Lower lobe of right lung (tissue), 2 donors: ENCODE measurements at regions not wholly inside any gene's neighbourhood (a gene's known extent, or its start where the extent isn't known, plus 50 kb on each side); places are given as distances from the start of the nearest gene placed in this dataset.
"Not testable (repeated sequence)": the region's sequence is repeated elsewhere in the genome, so short reads cannot be mapped to it uniquely, and the experiment has no call there.

Experiments
- ATAC-seq, 2 donors: fragments of 200-7000 bp; cut with Tn5 transposase; one replicate each; pipeline ENCODE4 v1.9.1; 2020 to 2022; ENCODE audit warnings: mild to moderate bottlenecking in 2 of 2, moderate library complexity in 2 of 2
- DNase-seq: peaks from one replicate; pipeline ENCODE4 v3.0.0-alpha.2; 2020
- H3K27ac ChIP-seq: fragments of 200-600 bp; one replicate; pipeline ENCODE4 v1.8.0; 2022
- H3K27me3 ChIP-seq: fragments of 200-600 bp; one replicate; pipeline ENCODE4 v1.8.0; 2022; ENCODE audit warnings: low read depth
- H3K36me3 ChIP-seq: fragments of 200-600 bp; one replicate; pipeline ENCODE4 v1.8.0; 2022; ENCODE audit warnings: mild to moderate bottlenecking
- H3K4me1 ChIP-seq: fragments of 200-600 bp; one replicate; pipeline ENCODE4 v1.8.0; 2022
- H3K4me3 ChIP-seq: fragments of 200-600 bp; one replicate; pipeline ENCODE4 v1.8.0; 2022; ENCODE audit warnings: mild to moderate bottlenecking
- H3K9me3 ChIP-seq: fragments of 200-600 bp; one replicate; pipeline ENCODE4 v1.8.0; 2022
- CTCF ChIP-seq: fragments of 200-600 bp; IDR thresholded peaks from one replicate; pipeline ENCODE4 v1.8.0; 2022; ENCODE audit warnings: antibody characterized with exemption, mild to moderate bottlenecking
- intact Hi-C: fragments of 100-400 bp; cut with DNase I; formaldehyde crosslinking; loops from one replicate; pipeline ENCODE4 v1.11.0; 2022
- donor health status: DM: no; HTN: yes; CAD: no; lungs with severe emphysema.

GRCh38 chr1:81190003-81190402, 610.7 kb upstream of the ADGRL2 start:
- H3K4me1 ChIP-seq: no peaks in the 10 kb centered on the region
- intact Hi-C loops: no loop called here
- DNase-seq (no peak), ATAC-seq (no peak)
- H3K27ac ChIP-seq: no peak overlapping the region
- no peak overlapping the region for H3K4me3 ChIP-seq
- H3K36me3 ChIP-seq: no peaks in the 10 kb centered on the region
- H3K27me3 ChIP-seq: no peaks in the 10 kb centered on the region
- TF ChIP-seq CTCF: no peak
- H3K9me3 ChIP-seq: no peaks in the 10 kb centered on the region

- no peak overlapping the region for H3K27ac ChIP-seq
- no peak for DNase-seq
- no peaks in the 10 kb centered on the region for H3K27me3 ChIP-seq
- no peaks in the 10 kb centered on the region for H3K9me3 ChIP-seq
- TF ChIP-seq CTCF: no peak
- H3K36me3 ChIP-seq: no peaks in the 10 kb centered on the region
- H3K4me3 ChIP-seq: no peak overlapping the region
- intact Hi-C loops: no loop called here
- no peak for ATAC-seq
- H3K4me1 ChIP-seq: no peaks in the 10 kb centered on the region
Observed at GRCh38 chr1:81187635-81188034, 613.1 kb upstream of the ADGRL2 start.

- Histone ChIP-seq H3K36me3 (no peaks in the 10 kb centered on the region), H3K4me3 (no peak overlapping the region), H3K27me3 (no peaks in the 10 kb centered on the region), H3K4me1 (no peaks in the 10 kb centered on the region), H3K27ac (no peak overlapping the region), H3K9me3 (no peaks in the 10 kb centered on the region)
- intact Hi-C loops: no loop called here
- no peak for TF ChIP-seq CTCF
- no peak for ATAC-seq
- no peak for DNase-seq
Observed at GRCh38 chr1:81186261-81186660, 614.5 kb upstream of the ADGRL2 start.

- Histone ChIP-seq H3K4me1 (no peaks in the 10 kb centered on the region), H3K4me3 (no peak overlapping the region), H3K27me3 (no peaks in the 10 kb centered on the region), H3K36me3 (no peaks in the 10 kb centered on the region), H3K9me3 (no peaks in the 10 kb centered on the region), H3K27ac (no peak overlapping the region)
- intact Hi-C loops: no loop called here
- TF ChIP-seq CTCF: no peak
- no peak for ATAC-seq
- no peak for DNase-seq
Observed at GRCh38 chr1:81183553-81183952, 617.2 kb upstream of the ADGRL2 start.

GRCh38 chr1:81183051-81183450, 617.7 kb upstream of the ADGRL2 start:
- Histone ChIP-seq H3K27ac (no peak overlapping the region), H3K27me3 (no peaks in the 10 kb centered on the region), H3K9me3 (no peaks in the 10 kb centered on the region), H3K36me3 (no peaks in the 10 kb centered on the region), H3K4me1 (no peaks in the 10 kb centered on the region), H3K4me3 (no peak overlapping the region)
- ATAC-seq (no peak), DNase-seq (no peak)
- TF ChIP-seq CTCF: no peak
- intact Hi-C loops: no loop called here

- Histone ChIP-seq H3K9me3 (no peaks in the 10 kb centered on the region), H3K4me1 (no peaks in the 10 kb centered on the region), H3K4me3 (no peak overlapping the region), H3K27me3 (no peaks in the 10 kb centered on the region), H3K27ac (no peak overlapping the region), H3K36me3 (no peaks in the 10 kb centered on the region)
- no peak for TF ChIP-seq CTCF
- DNase-seq (no peak), ATAC-seq (no peak)
- intact Hi-C loops: no loop called here
Observed at GRCh38 chr1:81179242-81179641, 621.5 kb upstream of the ADGRL2 start.

GRCh38 chr1:81178431-81179093, 622.2 kb upstream of the ADGRL2 start:
- not testable (repeated sequence) for ATAC-seq

More at GRCh38 chr1:81178431-81179093, 622.2 kb upstream of the ADGRL2 start:
- DNase-seq, H3K27me3 ChIP-seq, H3K4me3 ChIP-seq, H3K9me3 ChIP-seq, H3K4me1 ChIP-seq, H3K36me3 ChIP-seq, intact Hi-C loops, H3K27ac ChIP-seq: not testable (repeated sequence)
